Right cardiac atrium (tissue), 5 donors: ENCODE measurements at regions not wholly inside any gene's neighbourhood (a gene's known extent, or its start where the extent isn't known, plus 50 kb on each side); places are given as distances from the start of the nearest gene placed in this dataset.

Experiments used
- ATAC-seq, 2 donors: fragments of 200-7000 bp; cut with Tn5 transposase; one replicate each; pipeline versions ENCODE4 v1.8.0 to v1.9.1; 2020; ENCODE audit warnings: moderate library complexity in 2 of 2, mild to moderate bottlenecking in 1 of 2
- DNase-seq, 3 donors: peaks; one replicate each; pipeline ENCODE4 v3.0.0-alpha.2; 2020
- H3K27ac ChIP-seq: one replicate; pipeline ENCODE4 v1.5.1; 2013; ENCODE audit warnings: mild to moderate bottlenecking, low read length, control low read depth, moderate library complexity
- H3K27me3 ChIP-seq: one replicate; pipeline ENCODE4 v1.6.1; 2013; ENCODE audit not compliant: control insufficient read depth, insufficient read depth
- H3K4me1 ChIP-seq: one replicate; pipeline ENCODE4 v1.6.1; 2013; ENCODE audit warnings: low read length; ENCODE audit not compliant: control insufficient read depth, insufficient read depth
- H3K4me3 ChIP-seq: one replicate; pipeline ENCODE4 v1.5.1; 2013; ENCODE audit warnings: low read length, control low read depth
- H3K9me3 ChIP-seq: one replicate; pipeline ENCODE4 v1.6.1; 2013; ENCODE audit warnings: low read length; ENCODE audit not compliant: control insufficient read depth
- WGBS: extraction: QIAGEN DNeasy Blood & Tissue Kit; methylation state at CpG from one replicate; pipeline ENCODE4 v1.1.7; 2013; 5-methylcytosine and 5-hydroxymethylcytosine counted together
- intact Hi-C, 4 donors: fragments of 100-400 bp; cut with DNase I; formaldehyde crosslinking; loops; one replicate each; pipeline versions ENCODE4 v1.11.0 to v1.14.0; 2022 to 2023
- donor health status: healthy with polysubstance abuse.
- donor health status: DM: no; HTN: yes; CAD: no.
- donor health status: DM: no; HTN: no; CAD: no.
- donor health status: DM: no; HTN: yes; CAD: no; lungs with severe emphysema.
- donor health status: DM: yes; HTN: yes; CAD: no.

DNA sequence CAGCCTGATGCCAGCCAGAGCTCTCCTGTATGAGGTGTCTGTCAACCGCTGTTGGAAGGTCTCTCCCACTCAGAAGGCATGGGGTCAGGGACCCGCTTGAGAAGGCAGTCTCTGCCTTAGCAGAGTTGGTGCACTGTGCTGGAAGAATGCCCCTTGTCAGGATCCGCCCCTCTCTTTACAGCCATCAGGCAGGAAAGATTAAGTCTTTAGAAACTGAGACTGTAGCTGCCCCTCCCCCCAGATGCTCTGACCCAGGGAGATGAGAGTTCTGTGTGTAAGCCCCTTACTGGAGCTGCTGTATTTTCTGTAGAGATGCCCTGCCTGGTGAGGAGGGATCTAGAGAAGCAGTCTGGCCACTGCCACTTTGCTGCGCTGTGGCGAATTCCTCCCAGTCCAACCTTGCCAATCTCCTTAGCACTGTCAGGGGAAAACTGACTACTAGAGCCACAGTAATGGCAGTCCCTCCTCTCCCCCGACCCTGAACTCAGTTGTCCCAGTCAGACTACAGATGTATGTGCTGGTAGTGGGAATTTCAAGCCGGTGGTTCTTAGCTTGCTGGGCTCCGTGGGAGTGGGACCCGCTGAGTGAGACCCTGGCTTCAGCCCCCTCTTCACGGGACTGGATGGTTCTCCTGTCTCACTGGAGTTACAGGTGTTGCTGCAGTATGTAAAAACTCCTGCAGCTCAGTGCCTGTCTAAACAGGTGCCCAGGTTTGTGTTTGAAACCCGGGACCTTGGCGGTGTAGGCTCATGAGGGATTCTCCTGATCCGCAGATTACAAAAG, 285.5 kb upstream of the ZWINT start:
- Histone ChIP-seq H3K9me3 (no peaks in the 10 kb centered on the region), H3K27ac (no peak overlapping the region), H3K4me3 (no peak overlapping the region), H3K27me3 (no peaks in the 10 kb centered on the region), H3K4me1 (no peaks in the 10 kb centered on the region)
- DNase-seq = no peak
- ATAC-seq = no peak
- intact Hi-C loops = no loop called here
- 83% methylated on average over 13 of the region's 13 CpGs for WGBS

GRCh38 chr10:56633876-56634452, 272.9 kb upstream of the ZWINT start:
- Histone ChIP-seq H3K4me1 (no peaks in the 10 kb centered on the region), H3K9me3 (no peaks in the 10 kb centered on the region), H3K27me3 (no peaks in the 10 kb centered on the region), H3K4me3 (no peak overlapping the region), H3K27ac (no peak overlapping the region)
- ATAC-seq (no peak), DNase-seq (no peak)
- intact Hi-C loops = no loop called here
- WGBS = 53% methylated on average over 1 of the region's 1 CpG

DNA sequence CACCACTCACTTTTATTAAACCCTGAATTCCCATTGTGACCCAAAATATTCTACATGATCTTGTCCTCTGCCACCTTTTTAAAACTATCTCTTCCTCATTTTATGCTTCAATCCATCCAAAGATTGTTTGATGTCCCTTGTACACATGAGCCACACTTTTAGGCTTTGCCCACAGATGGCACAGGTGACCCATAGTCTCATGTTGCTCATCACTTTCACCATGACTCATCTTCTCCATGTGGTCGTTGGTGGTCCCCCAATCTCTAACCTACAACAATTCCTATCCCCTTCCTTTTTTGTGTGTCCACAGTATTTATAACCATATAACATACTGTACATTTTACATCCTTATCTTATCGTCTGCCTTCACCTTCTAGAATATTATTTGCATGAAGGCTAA, 271.5 kb upstream of the ZWINT start:
- Histone ChIP-seq H3K4me3 (no peak overlapping the region), H3K9me3 (no peaks in the 10 kb centered on the region), H3K27ac (no peak overlapping the region), H3K27me3 (no peaks in the 10 kb centered on the region), H3K4me1 (no peaks in the 10 kb centered on the region)
- intact Hi-C loops = no loop called here
- WGBS = 64% methylated on average over 2 of the region's 2 CpGs
- DNase-seq (no peak), ATAC-seq (no peak)

GRCh38 chr10:56624082-56624481, 263.0 kb upstream of the ZWINT start:
- Histone ChIP-seq H3K27me3 (no peaks in the 10 kb centered on the region), H3K27ac (no peak overlapping the region), H3K9me3 (no peaks in the 10 kb centered on the region), H3K4me3 (no peak overlapping the region), H3K4me1 (no peaks in the 10 kb centered on the region)
- no peak for DNase-seq
- intact Hi-C loops = no loop called here
- ATAC-seq = no peak

DNA sequence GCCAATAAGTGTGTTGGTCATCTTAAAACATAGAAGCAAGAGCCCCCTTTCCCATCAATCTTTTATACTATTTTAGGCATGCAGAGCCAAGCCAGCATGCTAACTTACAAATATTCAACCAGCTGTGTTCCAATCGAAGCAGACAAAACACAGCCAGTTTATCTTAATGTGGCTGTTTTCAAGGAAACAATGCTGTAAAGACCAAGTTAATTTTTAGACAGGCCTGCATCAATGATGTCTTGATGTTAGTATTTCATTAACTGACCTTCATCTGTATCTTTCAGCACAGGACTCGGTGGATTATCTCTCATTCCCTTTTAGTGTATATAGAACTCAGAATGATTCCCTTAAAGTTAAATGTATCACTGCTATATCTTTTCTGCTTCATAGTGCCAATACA, 262.0 kb upstream of the ZWINT start:
- intact Hi-C loops = no loop called here
- H3K27ac ChIP-seq = no peak overlapping the region

GRCh38 chr10:56622335-56622973, 261.4 kb upstream of the ZWINT start:
- no peaks in the 10 kb centered on the region for H3K9me3 ChIP-seq
- intact Hi-C loops = no loop called here
- H3K4me1 ChIP-seq = no peaks in the 10 kb centered on the region
- peak in 1 of 2 donors; percentile 38 for ATAC-seq
- H3K4me3 ChIP-seq = peak overlapping the region; percentile 25
- no peak for DNase-seq
- no peak overlapping the region for H3K27ac ChIP-seq
- WGBS = 68% methylated on average over 2 of the region's 2 CpGs
- H3K27me3 ChIP-seq = no peaks in the 10 kb centered on the region

More for the DNA sequence above, 262.0 kb upstream of the ZWINT start:
- H3K4me1 ChIP-seq = no peaks in the 10 kb centered on the region
- no peak for ATAC-seq
- H3K9me3 ChIP-seq = no peaks in the 10 kb centered on the region
- no peak for DNase-seq
- H3K4me3 ChIP-seq = no peak overlapping the region
- no peaks in the 10 kb centered on the region for H3K27me3 ChIP-seq
- whole genome bisulfite sequencing = 35% methylated on average over 2 of the region's 2 CpGs

- no peak overlapping the region for H3K4me3 ChIP-seq
- DNase-seq (no peak), ATAC-seq (no peak)
- no peaks in the 10 kb centered on the region for H3K27me3 ChIP-seq
- H3K4me1 ChIP-seq = no peaks in the 10 kb centered on the region
- H3K9me3 ChIP-seq = no peaks in the 10 kb centered on the region
- intact Hi-C loops = no loop called here
- no peak overlapping the region for H3K27ac ChIP-seq
- 78% methylated on average over 1 of the region's 1 CpG for WGBS
Observed at GRCh38 chr10:56606202-56606601, 245.1 kb upstream of the ZWINT start.

GRCh38 chr10:56605051-56605450, 244.0 kb upstream of the ZWINT start:
- Histone ChIP-seq H3K4me3 (no peak overlapping the region), H3K9me3 (no peaks in the 10 kb centered on the region), H3K27me3 (no peaks in the 10 kb centered on the region), H3K4me1 (no peaks in the 10 kb centered on the region), H3K27ac (no peak overlapping the region)
- DNase-seq = no peak
- no peak for ATAC-seq
- intact Hi-C loops = no loop called here
- WGBS = 22% methylated on average over 8 of the region's 8 CpGs

- no peak overlapping the region for H3K4me3 ChIP-seq
- ATAC-seq = no peak
- H3K9me3 ChIP-seq = no peaks in the 10 kb centered on the region
- intact Hi-C loops = no loop called here
- 79% methylated on average over 12 of the region's 12 CpGs for WGBS
- H3K27me3 ChIP-seq = no peaks in the 10 kb centered on the region
- no peak overlapping the region for H3K27ac ChIP-seq
- DNase-seq = peak in 1 of 3 donors; percentile 12
- no peaks in the 10 kb centered on the region for H3K4me1 ChIP-seq
Observed at GRCh38 chr10:56604624-56605023, 243.6 kb upstream of the ZWINT start.

GRCh38 chr10:56599201-56599600, 238.1 kb upstream of the ZWINT start:
- no peaks in the 10 kb centered on the region for H3K27me3 ChIP-seq
- intact Hi-C loops = no loop called here
- no peaks in the 10 kb centered on the region for H3K9me3 ChIP-seq
- H3K27ac ChIP-seq = no peak overlapping the region
- no peak for DNase-seq
- no peak for ATAC-seq
- no peak overlapping the region for H3K4me3 ChIP-seq
- WGBS = 48% methylated on average over 2 of the region's 2 CpGs
- H3K4me1 ChIP-seq = no peaks in the 10 kb centered on the region

DNA sequence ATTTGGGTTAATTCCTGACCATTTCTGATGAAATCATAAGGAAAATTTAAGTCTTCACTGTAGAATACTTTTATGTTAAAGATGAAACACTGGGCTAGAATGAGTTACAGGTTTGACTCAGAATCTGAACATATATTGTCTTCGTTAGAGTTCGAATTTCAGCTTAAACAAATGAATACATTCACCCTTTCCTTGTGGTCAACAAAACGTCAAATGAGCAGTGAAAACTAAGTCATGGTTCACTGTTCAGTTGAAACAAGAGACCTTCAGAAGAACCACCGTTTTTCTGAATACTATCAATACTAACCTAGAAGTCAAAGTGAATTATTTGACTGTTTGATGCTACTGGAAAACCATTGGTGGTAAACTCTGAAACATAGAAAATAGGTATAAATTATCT, 235.2 kb upstream of the ZWINT start:
- no peak overlapping the region for H3K4me3 ChIP-seq
- H3K27me3 ChIP-seq = no peaks in the 10 kb centered on the region
- ATAC-seq (no peak), DNase-seq (no peak)
- WGBS = 54% methylated on average over 4 of the region's 4 CpGs
- H3K9me3 ChIP-seq = no peaks in the 10 kb centered on the region
- intact Hi-C loops = no loop called here
- H3K4me1 ChIP-seq = no peaks in the 10 kb centered on the region
- H3K27ac ChIP-seq = no peak overlapping the region
